SU-DHL-6 (cell line): ENCODE measurements at regions not wholly inside any gene's neighbourhood (a gene's known extent, or its start where the extent isn't known, plus 50 kb on each side); places are given as distances from the start of the nearest gene placed in this dataset.

Experiments
- H2AFZ ChIP-seq: fragments of 200-600 bp; sonication (generic); 2 replicates; pipeline ENCODE4 v1.6.1; 2014; ENCODE audit warnings: low read depth, mild to moderate bottlenecking, moderate library complexity, mixed read lengths, antibody characterized with exemption, low read length; ENCODE audit not compliant: severe bottlenecking
- H3F3A ChIP-seq: fragments of 200-600 bp; shearing (Covaris generic); 2 replicates; pipeline ENCODE4 v1.6.0; 2016; ENCODE audit warnings: antibody characterized with exemption, mild to moderate bottlenecking; ENCODE audit not compliant: insufficient read depth
- H3K27ac ChIP-seq: fragments of 200-600 bp; sonication (generic); 2 replicates; pipeline ENCODE4 v1.5.1; 2016; ENCODE audit warnings: low read depth, mild to moderate bottlenecking, low read length, moderate library complexity, mixed read lengths
- H3K27me3 ChIP-seq: fragments of 200-600 bp; sonication (generic), shearing (Covaris generic); 2 replicates; pipeline ENCODE4 v1.6.0; 2014; ENCODE audit warnings: mild to moderate bottlenecking, low read length
- H3K36me3 ChIP-seq: fragments of 200-600 bp; sonication (generic); 2 replicates; pipeline ENCODE4 v1.6.1; 2014; ENCODE audit warnings: mild to moderate bottlenecking, low read length, mixed read lengths
- H3K4me2 ChIP-seq: fragments of 300-600, 200-600 bp; shearing (Covaris generic), sonication (generic); 2 replicates; pipeline ENCODE4 v1.6.0; 2014; ENCODE audit warnings: low read length, low read depth, mild to moderate bottlenecking; ENCODE audit not compliant: poor library complexity, severe bottlenecking
- H3K4me3 ChIP-seq: fragments of 200-600 bp; sonication (generic); 2 replicates; pipeline ENCODE4 v1.5.1; 2014; ENCODE audit warnings: antibody characterized with exemption, low read length, mild to moderate bottlenecking, mixed read lengths; ENCODE audit not compliant: insufficient read depth, poor library complexity, severe bottlenecking
- H3K79me2 ChIP-seq: fragments of 200-600 bp; sonication (generic); 2 replicates; pipeline ENCODE4 v1.6.1; 2014; ENCODE audit warnings: mild to moderate bottlenecking, low read length, moderate library complexity; ENCODE audit not compliant: insufficient read depth
- H3K9ac ChIP-seq: fragments of 200-600 bp; sonication (generic); 2 replicates; pipeline ENCODE4 v1.7.0; 2014; ENCODE audit warnings: mild to moderate bottlenecking, low read length
- H3K9me2 ChIP-seq: fragments of 200-600 bp; sonication (generic); replicated peaks from 2 replicates; pipeline ENCODE4 v1.6.1; 2014; ENCODE audit warnings: low read length; ENCODE audit not compliant: insufficient read depth
- H3K9me3 ChIP-seq: fragments of 200-600 bp; sonication (generic); 2 replicates; pipeline ENCODE4 v1.6.1; 2014; ENCODE audit warnings: low read length, mixed read lengths; ENCODE audit not compliant: insufficient read depth
- H4K20me1 ChIP-seq: fragments of 200-600 bp; sonication (generic); 2 replicates; pipeline ENCODE4 v1.6.1; 2014; ENCODE audit warnings: low read depth, mild to moderate bottlenecking, antibody characterized with exemption, low read length, moderate library complexity, mixed read lengths
- CTCF ChIP-seq: fragments of 200-600 bp; sonication (generic); IDR thresholded peaks from one replicate; pipeline ENCODE4 v1.5.1; 2017; ENCODE audit warnings: antibody characterized with exemption, mild to moderate bottlenecking, low read length, moderate library complexity; ENCODE audit not compliant: insufficient read depth, poor library complexity, severe bottlenecking
- EZH2phosphoT487 ChIP-seq: fragments of 200-600 bp; sonication (generic), shearing (Covaris generic); conservative IDR thresholded peaks from 2 replicates; pipeline ENCODE4 v1.6.1; 2018; ENCODE audit warnings: mild to moderate bottlenecking, antibody characterized with exemption, low read length, moderate library complexity, mixed read lengths

- H2AFZ ChIP-seq = no peak overlapping the region
- no peaks in the 10 kb centered on the region for H3K27me3 ChIP-seq
- H3K27ac ChIP-seq = no peak overlapping the region
- no peaks in the 10 kb centered on the region for H3K79me2 ChIP-seq
- H3K4me2 ChIP-seq = no peak overlapping the region
- H3K9me3 ChIP-seq = no peaks in the 10 kb centered on the region
- H3K36me3 ChIP-seq = no peaks in the 10 kb centered on the region
- TF ChIP-seq EZH2phosphoT487 (no peak), CTCF (no peak)
- no peaks in the 10 kb centered on the region for H3F3A ChIP-seq
- no peaks in the 10 kb centered on the region for H4K20me1 ChIP-seq
- no peaks in the 10 kb centered on the region for H3K9me2 ChIP-seq
- no peak overlapping the region for H3K4me3 ChIP-seq
- no peak overlapping the region for H3K9ac ChIP-seq
Measured at GRCh38 chr1:216826214-216826613, 103.0 kb upstream of the ESRRG start.

- no peak overlapping the region for H3K4me2 ChIP-seq
- H3K9me2 ChIP-seq = no peaks in the 10 kb centered on the region
- H2AFZ ChIP-seq = no peak overlapping the region
- H3F3A ChIP-seq = no peaks in the 10 kb centered on the region
- no peak overlapping the region for H3K4me3 ChIP-seq
- H3K9me3 ChIP-seq = no peaks in the 10 kb centered on the region
- H3K27ac ChIP-seq = no peak overlapping the region
- TF ChIP-seq EZH2phosphoT487 = no peak
- no peak for TF ChIP-seq CTCF
- no peak overlapping the region for H3K9ac ChIP-seq
- H3K36me3 ChIP-seq = no peaks in the 10 kb centered on the region
- no peaks in the 10 kb centered on the region for H4K20me1 ChIP-seq
- H3K27me3 ChIP-seq = no peaks in the 10 kb centered on the region
- H3K79me2 ChIP-seq = no peaks in the 10 kb centered on the region
Measured at GRCh38 chr1:216825557-216825956, 102.3 kb upstream of the ESRRG start.

GRCh38 chr1:216824511-216824910 is 101.3 kb upstream of the ESRRG start:
- Histone ChIP-seq H3K27ac (no peak overlapping the region), H3K79me2 (no peaks in the 10 kb centered on the region), H3K9me2 (no peaks in the 10 kb centered on the region), H3K9me3 (no peaks in the 10 kb centered on the region), H3F3A (no peaks in the 10 kb centered on the region), H3K27me3 (no peaks in the 10 kb centered on the region), H3K9ac (no peak overlapping the region), H3K4me3 (no peak overlapping the region), H2AFZ (no peak overlapping the region), H3K4me2 (no peak overlapping the region), H3K36me3 (no peaks in the 10 kb centered on the region), H4K20me1 (no peaks in the 10 kb centered on the region)
- TF ChIP-seq EZH2phosphoT487 = no peak
- TF ChIP-seq CTCF = no peak

GRCh38 chr1:216823731-216824130 is 100.5 kb upstream of the ESRRG start:
- Histone ChIP-seq H3K36me3 (no peaks in the 10 kb centered on the region), H3K9me3 (no peaks in the 10 kb centered on the region), H3K4me3 (no peak overlapping the region), H3K9me2 (no peaks in the 10 kb centered on the region), H4K20me1 (no peaks in the 10 kb centered on the region), H3K4me2 (no peak overlapping the region), H3K27ac (no peak overlapping the region), H3F3A (no peaks in the 10 kb centered on the region), H3K9ac (no peak overlapping the region), H3K79me2 (no peaks in the 10 kb centered on the region), H3K27me3 (no peaks in the 10 kb centered on the region), H2AFZ (no peak overlapping the region)
- no peak for TF ChIP-seq EZH2phosphoT487
- TF ChIP-seq CTCF = no peak
